ENCODE measurements at regions not wholly inside any gene's neighbourhood (a gene's known extent, or its start where the extent isn't known, plus 50 kb on each side); places are given as distances from the start of the nearest gene placed in this dataset.

DNA sequence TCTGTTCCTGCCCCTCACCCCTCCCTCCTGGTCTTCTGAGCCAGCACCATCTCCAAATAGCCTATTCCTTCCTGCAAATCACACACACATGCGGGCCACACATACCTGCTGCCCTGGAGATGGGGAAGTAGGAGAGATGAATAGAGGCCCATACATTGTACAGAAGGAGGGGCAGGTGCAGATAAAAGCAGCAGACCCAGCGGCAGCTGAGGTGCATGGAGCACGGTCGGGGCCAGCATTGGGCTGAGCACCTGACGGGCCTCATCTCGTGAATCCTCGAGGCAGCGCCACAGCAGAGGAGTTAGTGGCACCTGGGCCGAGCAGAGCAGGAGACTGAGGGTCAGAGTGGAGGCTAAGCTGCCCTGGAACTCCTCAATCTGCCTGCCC, 941.8 kb downstream of the BRD1 start:
- H3K27me3 ChIP-seq (ENCODE audit: insufficient read depth, poor library complexity, severe bottlenecking): no peaks in the 10 kb centered on the region
- TF ChIP-seq SPI1 (IDR thresholded peaks at IDR 0.05; ENCODE audit: borderline replicate concordance, low read depth) (no peak), POLR2AphosphoS5 (IDR thresholded peaks at IDR 0.05; ENCODE audit: low read depth) (no peak)
- TF ChIP-seq, protein P1, sequence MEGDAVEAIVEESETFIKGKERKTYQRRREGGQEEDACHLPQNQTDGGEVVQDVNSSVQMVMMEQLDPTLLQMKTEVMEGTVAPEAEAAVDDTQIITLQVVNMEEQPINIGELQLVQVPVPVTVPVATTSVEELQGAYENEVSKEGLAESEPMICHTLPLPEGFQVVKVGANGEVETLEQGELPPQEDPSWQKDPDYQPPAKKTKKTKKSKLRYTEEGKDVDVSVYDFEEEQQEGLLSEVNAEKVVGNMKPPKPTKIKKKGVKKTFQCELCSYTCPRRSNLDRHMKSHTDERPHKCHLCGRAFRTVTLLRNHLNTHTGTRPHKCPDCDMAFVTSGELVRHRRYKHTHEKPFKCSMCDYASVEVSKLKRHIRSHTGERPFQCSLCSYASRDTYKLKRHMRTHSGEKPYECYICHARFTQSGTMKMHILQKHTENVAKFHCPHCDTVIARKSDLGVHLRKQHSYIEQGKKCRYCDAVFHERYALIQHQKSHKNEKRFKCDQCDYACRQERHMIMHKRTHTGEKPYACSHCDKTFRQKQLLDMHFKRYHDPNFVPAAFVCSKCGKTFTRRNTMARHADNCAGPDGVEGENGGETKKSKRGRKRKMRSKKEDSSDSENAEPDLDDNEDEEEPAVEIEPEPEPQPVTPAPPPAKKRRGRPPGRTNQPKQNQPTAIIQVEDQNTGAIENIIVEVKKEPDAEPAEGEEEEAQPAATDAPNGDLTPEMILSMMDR (IDR thresholded peaks at IDR 0.05; ENCODE audit: insufficient read depth, low read length): no peak
- TF ChIP-seq, protein P2, sequence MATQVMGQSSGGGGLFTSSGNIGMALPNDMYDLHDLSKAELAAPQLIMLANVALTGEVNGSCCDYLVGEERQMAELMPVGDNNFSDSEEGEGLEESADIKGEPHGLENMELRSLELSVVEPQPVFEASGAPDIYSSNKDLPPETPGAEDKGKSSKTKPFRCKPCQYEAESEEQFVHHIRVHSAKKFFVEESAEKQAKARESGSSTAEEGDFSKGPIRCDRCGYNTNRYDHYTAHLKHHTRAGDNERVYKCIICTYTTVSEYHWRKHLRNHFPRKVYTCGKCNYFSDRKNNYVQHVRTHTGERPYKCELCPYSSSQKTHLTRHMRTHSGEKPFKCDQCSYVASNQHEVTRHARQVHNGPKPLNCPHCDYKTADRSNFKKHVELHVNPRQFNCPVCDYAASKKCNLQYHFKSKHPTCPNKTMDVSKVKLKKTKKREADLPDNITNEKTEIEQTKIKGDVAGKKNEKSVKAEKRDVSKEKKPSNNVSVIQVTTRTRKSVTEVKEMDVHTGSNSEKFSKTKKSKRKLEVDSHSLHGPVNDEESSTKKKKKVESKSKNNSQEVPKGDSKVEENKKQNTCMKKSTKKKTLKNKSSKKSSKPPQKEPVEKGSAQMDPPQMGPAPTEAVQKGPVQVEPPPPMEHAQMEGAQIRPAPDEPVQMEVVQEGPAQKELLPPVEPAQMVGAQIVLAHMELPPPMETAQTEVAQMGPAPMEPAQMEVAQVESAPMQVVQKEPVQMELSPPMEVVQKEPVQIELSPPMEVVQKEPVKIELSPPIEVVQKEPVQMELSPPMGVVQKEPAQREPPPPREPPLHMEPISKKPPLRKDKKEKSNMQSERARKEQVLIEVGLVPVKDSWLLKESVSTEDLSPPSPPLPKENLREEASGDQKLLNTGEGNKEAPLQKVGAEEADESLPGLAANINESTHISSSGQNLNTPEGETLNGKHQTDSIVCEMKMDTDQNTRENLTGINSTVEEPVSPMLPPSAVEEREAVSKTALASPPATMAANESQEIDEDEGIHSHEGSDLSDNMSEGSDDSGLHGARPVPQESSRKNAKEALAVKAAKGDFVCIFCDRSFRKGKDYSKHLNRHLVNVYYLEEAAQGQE (IDR thresholded peaks at IDR 0.05; ENCODE audit: insufficient replicate concordance, low read depth): no peak
- DNase-seq (ENCODE audit: low read depth in 1 of 2, low spot score in 1 of 2): no peak
- no peak overlapping the region for H3K27ac ChIP-seq (replicated peaks)
- no peak overlapping the region for H3K4me3 ChIP-seq (replicated peaks; ENCODE audit: insufficient read depth, low read length)

DNA sequence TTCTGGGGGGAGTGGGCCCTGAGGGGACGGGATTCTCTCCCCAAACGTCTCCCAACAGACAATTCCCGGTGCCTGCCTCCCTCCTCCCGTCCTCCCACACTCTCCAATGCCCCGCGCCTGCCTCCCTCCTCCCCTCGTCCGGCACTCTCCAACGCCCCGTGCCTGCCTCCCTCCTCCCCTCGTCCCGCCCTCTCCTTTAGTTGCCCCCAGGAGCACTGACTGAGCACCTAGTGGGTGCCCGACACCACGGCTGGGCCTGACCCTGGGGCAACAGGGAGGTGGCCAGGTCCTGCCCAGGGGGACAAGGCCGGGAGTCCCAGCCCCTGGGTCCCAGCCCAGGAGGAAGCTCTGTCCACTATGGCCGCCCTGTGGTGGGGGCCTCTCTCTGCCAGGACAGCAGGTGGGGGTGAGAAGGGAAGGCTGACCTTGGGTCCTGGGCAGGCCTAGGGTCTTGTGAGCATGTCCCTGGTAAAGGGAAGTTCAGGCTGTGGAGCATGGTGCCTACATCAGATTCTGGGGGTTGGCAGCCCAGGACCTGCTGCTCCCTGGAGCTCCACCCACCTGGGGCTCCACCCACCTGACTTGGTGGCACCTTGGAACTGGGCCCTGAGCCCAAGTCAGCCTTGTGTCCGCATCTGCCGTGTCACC, 942.3 kb downstream of the BRD1 start:
- Histone ChIP-seq H3K27me3 (ENCODE audit: insufficient read depth, poor library complexity, severe bottlenecking) (no peaks in the 10 kb centered on the region), H3K4me3 (replicated peaks; ENCODE audit: insufficient read depth, low read length) (no peak overlapping the region), H3K27ac (replicated peaks) (no peak overlapping the region)
- TF ChIP-seq POLR2AphosphoS5 (IDR thresholded peaks at IDR 0.05; ENCODE audit: low read depth) (no peak), GABPA (IDR thresholded peaks at IDR 0.05; ENCODE audit: low read depth) (no peak), SPI1 (IDR thresholded peaks at IDR 0.05; ENCODE audit: borderline replicate concordance, low read depth) (no peak)
- TF ChIP-seq, protein P2 (IDR thresholded peaks at IDR 0.05; ENCODE audit: insufficient replicate concordance, low read depth): no peak
- TF ChIP-seq, protein P1 (IDR thresholded peaks at IDR 0.05; ENCODE audit: insufficient read depth, low read length): no peak
- DNase-seq (ENCODE audit: low read depth in 1 of 2, low spot score in 1 of 2): no peak

DNA sequence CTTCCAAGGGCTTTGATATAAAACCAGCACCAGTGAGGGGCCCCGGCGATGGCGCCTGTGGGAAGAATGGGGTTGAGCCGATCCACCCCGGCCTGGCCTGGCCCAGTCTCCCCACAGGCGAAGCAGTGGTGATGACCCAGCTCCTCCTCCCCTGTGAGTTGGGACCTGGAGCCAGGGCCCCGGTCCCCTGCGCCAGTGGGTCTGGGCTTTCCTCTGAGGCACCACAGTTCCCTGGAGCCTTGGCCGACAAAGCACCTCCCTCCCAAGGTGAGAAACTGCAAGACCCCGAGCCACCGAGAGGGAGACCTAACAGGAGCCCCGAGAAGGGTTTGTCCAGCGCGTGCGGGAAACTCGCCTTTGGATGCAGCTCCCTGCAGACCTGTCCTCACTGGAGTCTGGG, 942.9 kb downstream of the BRD1 start:
- Histone ChIP-seq H3K27me3 (ENCODE audit: insufficient read depth, poor library complexity, severe bottlenecking) (no peaks in the 10 kb centered on the region), H3K27ac (replicated peaks) (no peak overlapping the region), H3K4me3 (replicated peaks; ENCODE audit: insufficient read depth, low read length) (no peak overlapping the region)
- no peak for DNase-seq (ENCODE audit: low read depth in 1 of 2, low spot score in 1 of 2)
- TF ChIP-seq, protein P1 (IDR thresholded peaks at IDR 0.05; ENCODE audit: insufficient read depth, low read length): no peak
- TF ChIP-seq SPI1 (IDR thresholded peaks at IDR 0.05; ENCODE audit: borderline replicate concordance, low read depth): no peak

DNA sequence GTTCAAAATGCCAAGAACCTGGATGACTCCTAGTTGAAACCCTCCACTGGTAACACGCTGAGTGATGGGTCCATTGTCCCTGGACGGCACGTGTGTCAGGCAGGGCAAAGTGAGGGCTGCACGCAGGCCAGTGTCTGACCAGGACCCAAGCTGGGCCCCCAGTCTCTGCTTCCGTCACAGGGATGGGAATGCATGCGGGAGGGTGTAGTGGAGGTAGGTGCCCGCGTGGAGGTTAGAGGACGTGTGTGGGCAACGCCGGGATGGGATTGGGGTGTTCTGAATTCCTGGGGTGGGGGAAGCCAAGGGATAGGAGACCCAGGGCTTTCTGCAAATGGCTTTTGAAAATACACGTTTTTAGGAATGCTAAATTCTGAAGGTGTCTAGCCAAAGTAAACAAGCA, 943.3 kb downstream of the BRD1 start:
- no peak for DNase-seq (ENCODE audit: low read depth in 1 of 2, low spot score in 1 of 2)

More for the DNA sequence above, 943.3 kb downstream of the BRD1 start:
- H3K4me3 ChIP-seq (replicated peaks; ENCODE audit: insufficient read depth, low read length): no peak overlapping the region
- TF ChIP-seq, protein P2 (IDR thresholded peaks at IDR 0.05; ENCODE audit: insufficient replicate concordance, low read depth): no peak
- no peak for TF ChIP-seq POLR2AphosphoS5 (IDR thresholded peaks at IDR 0.05; ENCODE audit: low read depth)
- TF ChIP-seq, protein P1 (IDR thresholded peaks at IDR 0.05; ENCODE audit: insufficient read depth, low read length): no peak
- TF ChIP-seq SPI1 (IDR thresholded peaks at IDR 0.05; ENCODE audit: borderline replicate concordance, low read depth): no peak
- TF ChIP-seq GABPA (IDR thresholded peaks at IDR 0.05; ENCODE audit: low read depth): no peak
- H3K27me3 ChIP-seq (ENCODE audit: insufficient read depth, poor library complexity, severe bottlenecking): no peaks in the 10 kb centered on the region
- no peak overlapping the region for H3K27ac ChIP-seq (replicated peaks)

All from HL-60 (cell line).